ENCODE measurements at regions not wholly inside any gene's neighbourhood (a gene's known extent, or its start where the extent isn't known, plus 50 kb on each side); places are given as distances from the start of the nearest gene placed in this dataset.

DNA sequence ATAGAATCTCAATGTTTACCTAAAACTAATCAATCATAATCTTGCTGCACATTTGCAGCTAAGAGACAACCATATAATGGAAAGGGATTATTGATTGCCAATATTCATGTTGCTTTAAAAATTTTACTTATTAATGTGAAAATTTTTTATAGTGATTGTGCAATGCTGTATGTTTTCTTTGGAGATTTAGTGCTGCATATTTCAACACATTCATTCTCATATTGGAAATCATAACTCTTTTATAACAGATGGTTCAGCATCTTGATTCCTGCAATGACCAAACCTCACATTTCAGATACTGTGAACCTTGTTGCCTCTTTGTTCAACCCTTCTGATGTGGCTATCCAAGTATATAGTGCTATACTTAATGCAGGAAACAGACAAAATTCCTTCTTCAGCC, 502.6 kb downstream of the C4orf33 start:
- TF ChIP-seq CTCF (optimal IDR thresholded peaks at IDR 0.05 in 1 of 3, IDR thresholded peaks at IDR 0.05 in 1 of 3, conservative IDR thresholded peaks at IDR 0.05 in 1 of 3; ENCODE audit: extremely low read depth in 1 of 3, insufficient read depth in 2 of 3, low read length in 3 of 3) (no peak), EZH2 (IDR thresholded peaks at IDR 0.05; ENCODE audit: low read length) (no peak)
